ENCODE measurements at regions not wholly inside any gene's neighbourhood (a gene's known extent, or its start where the extent isn't known, plus 50 kb on each side); places are given as distances from the start of the nearest gene placed in this dataset.

- no peak overlapping the region for H3K4me3 ChIP-seq
- no peaks in the 10 kb centered on the region for H3K36me3 ChIP-seq
- no peak overlapping the region for H3K27ac ChIP-seq
- peaks cover 1% of the 10 kb centered on the region for H3K4me1 ChIP-seq (ENCODE audit: insufficient read depth)
- DNase-seq, result no peak
- 60 to 86% (median 70%) methylated on average over 1 of the region's 1 CpG for WGBS, 3 donors
- intact Hi-C loops (cut with DNase I), result loop anchor here in 2 of 4 donors (10.0 kb wide), 2 partner anchors 464 to 634 kb away; no protein-coding TSS in a partner anchor
- H3K9me3 ChIP-seq, result no peaks in the 10 kb centered on the region
- no peaks in the 10 kb centered on the region for H3K27me3 ChIP-seq
- TF ChIP-seq EP300 (IDR thresholded peaks at IDR 0.05) (no peak), CTCF (IDR thresholded peaks at IDR 0.05) (no peak), POLR2A (IDR thresholded peaks at IDR 0.05) (no peak)
Observed at GRCh38 chr18:55868909-55869308, 280.9 kb upstream of the TCF4 start.

- no peak overlapping the region for H3K27ac ChIP-seq
Observed at GRCh38 chr18:55866886-55867285, 278.9 kb upstream of the TCF4 start.

GRCh38 chr18:55866006-55866405 is 278.0 kb upstream of the TCF4 start:
- Histone ChIP-seq H3K36me3 (no peaks in the 10 kb centered on the region), H3K9me3 (no peaks in the 10 kb centered on the region), H3K4me3 (no peak overlapping the region), H3K27ac (no peak overlapping the region), H3K4me1 (ENCODE audit: insufficient read depth) (peaks cover 4% of the 10 kb centered on the region), H3K27me3 (no peaks in the 10 kb centered on the region)
- TF ChIP-seq EP300 (IDR thresholded peaks at IDR 0.05) (no peak), CTCF (IDR thresholded peaks at IDR 0.05) (no peak), POLR2A (IDR thresholded peaks at IDR 0.05) (no peak)
- 8 to 16% (median 11%) methylated on average over 7 of the region's 7 CpGs for WGBS, 3 donors
- DNase-seq, result no peak
- intact Hi-C loops (cut with DNase I), result loop anchor here in 2 of 4 donors (10.0 kb wide), 2 partner anchors 461 to 631 kb away; no protein-coding TSS in a partner anchor

More at GRCh38 chr18:55866886-55867285, 278.9 kb upstream of the TCF4 start:
- Histone ChIP-seq H3K9me3 (no peaks in the 10 kb centered on the region), H3K27me3 (no peaks in the 10 kb centered on the region), H3K4me1 (ENCODE audit: insufficient read depth) (peaks cover 4% of the 10 kb centered on the region), H3K4me3 (no peak overlapping the region), H3K36me3 (no peaks in the 10 kb centered on the region)
- DNase-seq, result no peak
- WGBS, 3 donors, result 65 to 82% (median 78%) methylated on average over 7 of the region's 7 CpGs
- intact Hi-C loops (cut with DNase I), result loop anchor here in 2 of 4 donors (10.0 kb wide), 2 partner anchors 462 to 632 kb away; no protein-coding TSS in a partner anchor
- TF ChIP-seq POLR2A (IDR thresholded peaks at IDR 0.05) (no peak), EP300 (IDR thresholded peaks at IDR 0.05) (no peak), CTCF (IDR thresholded peaks at IDR 0.05) (no peak)

GRCh38 chr18:55864281-55864680 is 276.3 kb upstream of the TCF4 start:
- no peak for DNase-seq
- intact Hi-C loops (cut with DNase I), result loop anchor here in 2 of 4 donors (10.0 kb wide), 2 partner anchors 459 to 629 kb away; no protein-coding TSS in a partner anchor
- no peak overlapping the region for H3K4me3 ChIP-seq
- 0 to 49% (median 0%) methylated on average over 1 of the region's 1 CpG for WGBS, 3 donors
- no peaks in the 10 kb centered on the region for H3K9me3 ChIP-seq
- H3K27me3 ChIP-seq, result no peaks in the 10 kb centered on the region
- TF ChIP-seq CTCF (IDR thresholded peaks at IDR 0.05) (no peak), EP300 (IDR thresholded peaks at IDR 0.05) (no peak), POLR2A (IDR thresholded peaks at IDR 0.05) (no peak)
- H3K36me3 ChIP-seq, result no peaks in the 10 kb centered on the region
- peaks cover 4% of the 10 kb centered on the region for H3K4me1 ChIP-seq (ENCODE audit: insufficient read depth)
- H3K27ac ChIP-seq, result no peak overlapping the region

Measured in ovary (tissue), 7 donors.